Esophagus squamous epithelium (tissue), 4 donors: ENCODE measurements at regions not wholly inside any gene's neighbourhood (a gene's known extent, or its start where the extent isn't known, plus 50 kb on each side); places are given as distances from the start of the nearest gene placed in this dataset.

ENCODE experiments used
- CTCF ChIP-seq, 6 experiments: fragments of 450-650 bp in 4 of 6; fragments of 200-600 bp in 2 of 6; sonication (generic) in 2 of 6; IDR thresholded peaks; one replicate each; pipeline ENCODE4 v1.5.1; 2016 to 2019; ENCODE audit warnings: antibody characterized with exemption in 6 of 6, mild to moderate bottlenecking in 4 of 6, moderate library complexity in 4 of 6
- POLR2A ChIP-seq, 4 donors: fragments of 450-650 bp; IDR thresholded peaks; one replicate each; pipeline ENCODE4 v1.6.1; 2017; ENCODE audit warnings: antibody characterized with exemption in 4 of 4, mild to moderate bottlenecking in 4 of 4, moderate library complexity in 3 of 4

GRCh38 chr18:22073411-22073810 lies 96.0 kb upstream of the GATA6 start:
- TF ChIP-seq CTCF (IDR thresholded peaks at IDR 0.05) (no peak), POLR2A (IDR thresholded peaks at IDR 0.05) (no peak)
